HG03439 (cell line): ENCODE measurements at regions not wholly inside any gene's neighbourhood (a gene's known extent, or its start where the extent isn't known, plus 50 kb on each side); places are given as distances from the start of the nearest gene placed in this dataset.

ENCODE experiments used
- ATAC-seq: cut with Tn5 transposase; IDR thresholded peaks from one replicate; pipeline ENCODE4 v1.9.1; 2021; ENCODE audit warnings: mild to moderate bottlenecking, moderate library complexity; ENCODE audit not compliant: unreplicated experiment

GRCh38 chr1:99561952-99562351 lies 84.0 kb upstream of the PALMD start:
- ATAC-seq: no peak

GRCh38 chr1:99565606-99566289 lies 80.2 kb upstream of the PALMD start:
- no peak for ATAC-seq

GRCh38 chr1:99566290-99567021 lies 79.5 kb upstream of the PALMD start:
- ATAC-seq: no peak

- peak; percentile 66 for ATAC-seq
Observed at GRCh38 chr1:99570486-99571089, 75.3 kb upstream of the PALMD start.

- ATAC-seq: no peak
Observed at GRCh38 chr1:99571092-99571734, 74.7 kb upstream of the PALMD start.

GRCh38 chr1:99573431-99574217 lies 72.3 kb upstream of the PALMD start:
- ATAC-seq: no peak

GRCh38 chr1:99577313-99577712 lies 68.6 kb upstream of the PALMD start:
- no peak for ATAC-seq

GRCh38 chr1:99579691-99580172 lies 66.2 kb upstream of the PALMD start:
- ATAC-seq: no peak

GRCh38 chr1:99580451-99580850 lies 65.5 kb upstream of the PALMD start:
- ATAC-seq: no peak

- ATAC-seq: no peak
Observed at GRCh38 chr1:99587008-99587407, 58.9 kb upstream of the PALMD start.

GRCh38 chr1:99589186-99589636 lies 56.7 kb upstream of the PALMD start:
- ATAC-seq: no peak

- no peak for ATAC-seq
Observed at GRCh38 chr1:99590578-99591209, 55.2 kb upstream of the PALMD start.

GRCh38 chr1:99591886-99592285 lies 54.0 kb upstream of the PALMD start:
- ATAC-seq: no peak

- ATAC-seq: no peak
Observed at GRCh38 chr1:99594205-99594604, 51.7 kb upstream of the PALMD start.

- no peak for ATAC-seq
Observed at GRCh38 chr1:99595041-99595440, 50.9 kb upstream of the PALMD start.

GRCh38 chr1:99595441-99595840 lies 50.5 kb upstream of the PALMD start:
- no peak for ATAC-seq
